Nucleus accumbens (tissue), 56 donors: ENCODE measurements at regions not wholly inside any gene's neighbourhood (a gene's known extent, or its start where the extent isn't known, plus 50 kb on each side); places are given as distances from the start of the nearest gene placed in this dataset.
A peak's percentile ranks its signal among the peaks of the same experiment; 100 is the strongest.

Source experiments
- DNase-seq, 56 donors: peaks; one replicate each; lab custom pipeline; 2025; lab: John Stamatoyannopoulos, UW

- no peak for DNase-seq
These were observed 52.8 kb downstream of the SOX2 start for GRCh38 chr3:181764544-181764943.

GRCh38 chr3:181770296-181770695 lies 58.6 kb downstream of the SOX2 start:
- no peak for DNase-seq

- DNase-seq = no peak
These were observed 59.4 kb downstream of the SOX2 start for GRCh38 chr3:181771120-181771519.

GRCh38 chr3:181772166-181772565 lies 60.4 kb downstream of the SOX2 start:
- DNase-seq = no peak

- peak in 9 of 56 donors; percentile 1 to 50 (median 7) for DNase-seq
These were observed 62.2 kb downstream of the SOX2 start for GRCh38 chr3:181773921-181774320.

GRCh38 chr3:181782306-181782954 lies 70.7 kb downstream of the SOX2 start:
- DNase-seq = no peak

- peak in 1 of 56 donors; percentile 5 for DNase-seq
These were observed 78.8 kb downstream of the SOX2 start for GRCh38 chr3:181790561-181790960.

- no peak for DNase-seq
These were observed 79.6 kb downstream of the SOX2 start for GRCh38 chr3:181791056-181791955.

GRCh38 chr3:181793006-181793405 lies 81.3 kb downstream of the SOX2 start:
- no peak for DNase-seq

GRCh38 chr3:181794011-181794790 lies 82.5 kb downstream of the SOX2 start:
- DNase-seq = no peak

- DNase-seq = no peak
These were observed 84.9 kb downstream of the SOX2 start for GRCh38 chr3:181796641-181797040.

- no peak for DNase-seq
These were observed 85.7 kb downstream of the SOX2 start for GRCh38 chr3:181797431-181797830.

- DNase-seq = no peak
These were observed 94.0 kb downstream of the SOX2 start for GRCh38 chr3:181805703-181806102.

GRCh38 chr3:181808053-181808452 lies 96.3 kb downstream of the SOX2 start:
- no peak for DNase-seq

- no peak for DNase-seq
These were observed 112.0 kb downstream of the SOX2 start for GRCh38 chr3:181823716-181824115.

- DNase-seq = no peak
These were observed 113.2 kb downstream of the SOX2 start for GRCh38 chr3:181824961-181825360.

GRCh38 chr3:181839039-181839915 lies 127.6 kb downstream of the SOX2 start:
- no peak for DNase-seq

- DNase-seq = no peak
These were observed 128.2 kb downstream of the SOX2 start for GRCh38 chr3:181839916-181840297.

GRCh38 chr3:181844211-181844610 lies 132.5 kb downstream of the SOX2 start:
- DNase-seq = no peak

- DNase-seq = no peak
These were observed 135.6 kb downstream of the SOX2 start for GRCh38 chr3:181847276-181847675.
